Hepatocyte (in vitro differentiated cells): ENCODE measurements at regions not wholly inside any gene's neighbourhood (a gene's known extent, or its start where the extent isn't known, plus 50 kb on each side); places are given as distances from the start of the nearest gene placed in this dataset.

Source experiments
- DNase-seq: peaks from one replicate; pipeline ENCODE4 v3.0.0-alpha.2; 2016; ENCODE audit warnings: low spot score
- H2AFZ ChIP-seq: fragments of 200-600 bp; sonication (generic); 2 replicates; pipeline ENCODE4 v1.6.0; 2016; ENCODE audit warnings: antibody characterized with exemption, mild to moderate bottlenecking
- H3K27ac ChIP-seq: fragments of 200-600 bp; sonication (generic); 2 replicates; pipeline ENCODE4 v1.5.1; 2016; ENCODE audit warnings: mild to moderate bottlenecking
- H3K27me3 ChIP-seq: fragments of 200-600 bp; sonication (generic); 2 replicates; pipeline ENCODE4 v1.6.1; 2016
- H3K36me3 ChIP-seq: fragments of 200-600 bp; sonication (generic); replicated peaks from 2 replicates; pipeline ENCODE4 v1.5.1; 2016; ENCODE audit warnings: low read depth; ENCODE audit not compliant: insufficient read depth
- H3K4me1 ChIP-seq: fragments of 200-600 bp; sonication (generic); 2 replicates; pipeline ENCODE4 v1.5.1; 2016; ENCODE audit warnings: mild to moderate bottlenecking, moderate library complexity; ENCODE audit not compliant: insufficient read depth
- H3K4me2 ChIP-seq: fragments of 200-600 bp; sonication (generic); 2 replicates; pipeline ENCODE4 v1.6.0; 2016
- H3K4me3 ChIP-seq: fragments of 200-600 bp; sonication (generic); 2 replicates; pipeline ENCODE4 v1.5.1; 2016; ENCODE audit warnings: mild to moderate bottlenecking
- H3K79me2 ChIP-seq: fragments of 200-600 bp; sonication (generic); 2 replicates; pipeline ENCODE4 v1.6.0; 2017; ENCODE audit warnings: mild to moderate bottlenecking
- H3K9me2 ChIP-seq: fragments of 200-600 bp; sonication (generic); replicated peaks from 2 replicates; pipeline ENCODE4 v1.6.0; 2017; ENCODE audit warnings: mild to moderate bottlenecking; ENCODE audit not compliant: insufficient read depth
- H3K9me3 ChIP-seq: fragments of 200-600 bp; sonication (generic); 2 replicates; pipeline ENCODE4 v1.5.1; 2016; ENCODE audit warnings: low read depth, mild to moderate bottlenecking
- H4K20me1 ChIP-seq: fragments of 200-600 bp; sonication (generic); 2 replicates; pipeline ENCODE4 v1.6.0; 2016; ENCODE audit warnings: mild to moderate bottlenecking; ENCODE audit not compliant: insufficient read depth, poor library complexity, severe bottlenecking
- EZH2 ChIP-seq: fragments of 200-600 bp; sonication (generic); IDR thresholded peaks from 2 replicates; pipeline ENCODE4 v1.6.1; 2016; ENCODE audit warnings: antibody characterized with exemption, mild to moderate bottlenecking, borderline replicate concordance
- EZH2phosphoT487 ChIP-seq: fragments of 200-600 bp; sonication (generic); IDR thresholded peaks from one replicate; pipeline ENCODE4 v1.6.1; 2018; ENCODE audit warnings: antibody characterized with exemption, mild to moderate bottlenecking, low read depth, moderate library complexity; ENCODE audit not compliant: unreplicated experiment, severe bottlenecking
- WGBS: methylation state at CpG from one replicate; pipeline ENCODE4 v1.1.6; 2016; ENCODE audit warnings: low lambda C conversion rate; ENCODE audit errors: missing lambda C conversion rate; 5-methylcytosine and 5-hydroxymethylcytosine counted together
- TF ChIP-seq, protein P1 (sequence below): fragments of 200-600 bp; sonication (generic); IDR thresholded peaks from 2 replicates; pipeline ENCODE4 v1.5.1; 2016; ENCODE audit warnings: antibody characterized with exemption, mild to moderate bottlenecking; ENCODE audit not compliant: poor library complexity

GRCh38 chr5:126093718-126094117 lies 329.5 kb upstream of the GRAMD2B start:
- Histone ChIP-seq H3K9me3 (no peaks in the 10 kb centered on the region), H3K79me2 (no peaks in the 10 kb centered on the region), H3K4me3 (no peak overlapping the region), H4K20me1 (no peaks in the 10 kb centered on the region), H3K4me2 (no peak overlapping the region), H3K9me2 (no peaks in the 10 kb centered on the region), H3K27me3 (no peaks in the 10 kb centered on the region), H3K4me1 (no peaks in the 10 kb centered on the region), H2AFZ (no peak overlapping the region), H3K27ac (no peak overlapping the region), H3K36me3 (no peaks in the 10 kb centered on the region)
- TF ChIP-seq EZH2phosphoT487: no peak
- TF ChIP-seq, protein P1, sequence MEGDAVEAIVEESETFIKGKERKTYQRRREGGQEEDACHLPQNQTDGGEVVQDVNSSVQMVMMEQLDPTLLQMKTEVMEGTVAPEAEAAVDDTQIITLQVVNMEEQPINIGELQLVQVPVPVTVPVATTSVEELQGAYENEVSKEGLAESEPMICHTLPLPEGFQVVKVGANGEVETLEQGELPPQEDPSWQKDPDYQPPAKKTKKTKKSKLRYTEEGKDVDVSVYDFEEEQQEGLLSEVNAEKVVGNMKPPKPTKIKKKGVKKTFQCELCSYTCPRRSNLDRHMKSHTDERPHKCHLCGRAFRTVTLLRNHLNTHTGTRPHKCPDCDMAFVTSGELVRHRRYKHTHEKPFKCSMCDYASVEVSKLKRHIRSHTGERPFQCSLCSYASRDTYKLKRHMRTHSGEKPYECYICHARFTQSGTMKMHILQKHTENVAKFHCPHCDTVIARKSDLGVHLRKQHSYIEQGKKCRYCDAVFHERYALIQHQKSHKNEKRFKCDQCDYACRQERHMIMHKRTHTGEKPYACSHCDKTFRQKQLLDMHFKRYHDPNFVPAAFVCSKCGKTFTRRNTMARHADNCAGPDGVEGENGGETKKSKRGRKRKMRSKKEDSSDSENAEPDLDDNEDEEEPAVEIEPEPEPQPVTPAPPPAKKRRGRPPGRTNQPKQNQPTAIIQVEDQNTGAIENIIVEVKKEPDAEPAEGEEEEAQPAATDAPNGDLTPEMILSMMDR: no peak
- TF ChIP-seq EZH2: no peak
- DNase-seq: no peak
- WGBS: 96% methylated on average over 5 of the region's 5 CpGs

DNA sequence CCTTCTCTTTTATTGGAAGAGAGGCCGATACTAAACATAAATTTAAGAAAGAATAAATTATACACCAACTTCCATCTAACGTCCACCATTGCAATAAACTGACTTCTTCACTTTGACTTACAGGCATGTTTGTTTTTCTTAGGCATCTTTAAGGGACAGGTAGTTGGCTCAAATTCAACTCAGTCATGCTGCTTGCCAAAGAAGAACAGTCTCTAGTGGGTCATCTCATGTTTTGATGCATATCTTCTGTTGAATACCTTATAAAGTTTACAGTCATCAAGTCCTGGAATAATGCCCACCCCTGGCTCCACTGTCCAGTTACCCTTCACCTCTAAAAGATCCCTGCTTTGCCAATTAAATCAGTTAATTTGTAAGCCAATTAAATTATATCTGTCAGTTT lies 328.2 kb upstream of the GRAMD2B start:
- no peaks in the 10 kb centered on the region for H4K20me1 ChIP-seq
- H3K9me2 ChIP-seq: no peaks in the 10 kb centered on the region
- H2AFZ ChIP-seq: no peak overlapping the region
- no peak overlapping the region for H3K4me3 ChIP-seq
- WGBS: 64% methylated on average over 2 of the region's 2 CpGs
- H3K4me2 ChIP-seq: no peak overlapping the region
- no peak overlapping the region for H3K27ac ChIP-seq
- H3K36me3 ChIP-seq: no peaks in the 10 kb centered on the region
- DNase-seq: no peak
- no peaks in the 10 kb centered on the region for H3K27me3 ChIP-seq
- no peaks in the 10 kb centered on the region for H3K4me1 ChIP-seq
- no peaks in the 10 kb centered on the region for H3K79me2 ChIP-seq
- TF ChIP-seq, protein P1: no peak
- TF ChIP-seq EZH2phosphoT487: no peak
- TF ChIP-seq EZH2: no peak
- no peaks in the 10 kb centered on the region for H3K9me3 ChIP-seq

DNA sequence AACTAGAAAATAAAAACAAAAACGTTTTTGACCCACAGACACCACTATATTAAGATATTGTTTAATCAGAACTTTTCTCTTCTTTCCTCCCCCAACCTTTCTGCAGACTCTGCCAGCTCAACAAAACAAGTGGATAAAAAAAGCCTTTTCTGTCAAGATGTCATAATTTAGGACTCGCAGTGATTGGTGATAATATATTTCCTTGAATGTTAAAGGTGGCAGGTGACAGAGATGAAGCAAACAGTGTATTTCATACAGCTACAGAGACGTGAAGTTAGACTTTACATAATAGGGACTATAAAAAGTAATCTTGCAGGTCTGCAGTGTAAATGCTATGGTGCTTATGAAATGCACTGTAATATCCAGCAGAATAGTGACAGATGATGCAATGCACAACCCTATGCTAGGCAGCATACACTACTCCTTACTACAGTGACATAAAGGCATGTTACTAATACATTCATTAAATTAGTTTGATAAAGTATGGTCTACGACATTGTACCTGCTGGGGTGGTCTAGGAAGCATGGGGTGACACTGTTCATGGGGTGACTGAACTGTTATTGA lies 326.7 kb upstream of the GRAMD2B start:
- H3K36me3 ChIP-seq: no peaks in the 10 kb centered on the region
- no peak overlapping the region for H3K27ac ChIP-seq
- DNase-seq: no peak
- H3K79me2 ChIP-seq: no peaks in the 10 kb centered on the region
- TF ChIP-seq EZH2phosphoT487: no peak
- TF ChIP-seq, protein P1: no peak
- no peak for TF ChIP-seq EZH2
- H2AFZ ChIP-seq: no peak overlapping the region
- H3K9me3 ChIP-seq: no peaks in the 10 kb centered on the region
- no peaks in the 10 kb centered on the region for H3K4me1 ChIP-seq
- no peaks in the 10 kb centered on the region for H4K20me1 ChIP-seq
- H3K4me3 ChIP-seq: no peak overlapping the region
- WGBS: 74% methylated on average over 4 of the region's 4 CpGs
- no peaks in the 10 kb centered on the region for H3K9me2 ChIP-seq
- H3K4me2 ChIP-seq: no peak overlapping the region
- no peaks in the 10 kb centered on the region for H3K27me3 ChIP-seq

GRCh38 chr5:126097876-126098275 lies 325.3 kb upstream of the GRAMD2B start:
- Histone ChIP-seq H3K4me1 (no peaks in the 10 kb centered on the region), H3K36me3 (no peaks in the 10 kb centered on the region), H3K4me2 (no peak overlapping the region), H3K27me3 (no peaks in the 10 kb centered on the region), H3K4me3 (no peak overlapping the region), H3K9me3 (no peaks in the 10 kb centered on the region), H2AFZ (no peak overlapping the region), H3K27ac (no peak overlapping the region), H3K9me2 (no peaks in the 10 kb centered on the region), H3K79me2 (no peaks in the 10 kb centered on the region), H4K20me1 (no peaks in the 10 kb centered on the region)
- TF ChIP-seq, protein P1: no peak
- TF ChIP-seq EZH2 (no peak), EZH2phosphoT487 (no peak)
- 91% methylated on average over 1 of the region's 1 CpG for WGBS
- no peak for DNase-seq
